HEK293T (cell line): ENCODE measurements at regions not wholly inside any gene's neighbourhood (a gene's known extent, or its start where the extent isn't known, plus 50 kb on each side); places are given as distances from the start of the nearest gene placed in this dataset.

Experiments used
- CTCF ChIA-PET: fragments of 350-600 bp; formaldehyde crosslinking; extraction: SDS; loops from one replicate; lab custom pipeline; 2021; ENCODE audit warnings: antibody characterized with exemption, inconsistent platforms; lab: Yijun Ruan, JAX
- POLR2A ChIA-PET: fragments of 350-600 bp; formaldehyde crosslinking; extraction: SDS; loops from one replicate; lab custom pipeline; 2020; ENCODE audit warnings: antibody characterized with exemption, inconsistent platforms; lab: Yijun Ruan, JAX
- DNase-seq: peaks from one replicate; pipeline ENCODE4 v3.0.0; 2012; ENCODE audit warnings: mixed read lengths; ENCODE audit errors: extremely low spot score
- ARNT ChIP-seq: fragments of 450-650 bp; IDR thresholded peaks from 2 replicates; pipeline ENCODE4 v1.6.1; 2017; ENCODE audit warnings: mild to moderate bottlenecking
- BHLHE40 ChIP-seq: fragments of 450-650 bp; IDR thresholded peaks from 2 replicates; pipeline ENCODE4 v1.6.1; 2016; ENCODE audit warnings: mild to moderate bottlenecking, moderate library complexity, borderline replicate concordance
- CTBP1 ChIP-seq: fragments of 450-650 bp; IDR thresholded peaks from 2 replicates; pipeline ENCODE4 v1.6.1; 2016; ENCODE audit warnings: borderline replicate concordance
- ELF4 ChIP-seq: fragments of 450-650 bp; IDR thresholded peaks from 2 replicates; pipeline ENCODE4 v1.6.1; 2017; ENCODE audit warnings: antibody characterized with exemption
- FOXA1 ChIP-seq: fragments of 450-650 bp; IDR thresholded peaks from 2 replicates; pipeline ENCODE4 v1.6.1; 2016; ENCODE audit warnings: mild to moderate bottlenecking
- FOXK2 ChIP-seq: fragments of 450-650 bp; IDR thresholded peaks from 2 replicates; pipeline ENCODE4 v1.6.1; 2016; ENCODE audit warnings: mild to moderate bottlenecking
- FOXM1 ChIP-seq: fragments of 450-650 bp; IDR thresholded peaks from 2 replicates; pipeline ENCODE4 v1.6.1; 2017; ENCODE audit warnings: mild to moderate bottlenecking, borderline replicate concordance
- HDGF ChIP-seq: fragments of 450-650 bp; IDR thresholded peaks from 2 replicates; pipeline ENCODE4 v1.6.1; 2017; ENCODE audit warnings: antibody characterized with exemption, borderline replicate concordance
- L3MBTL2 ChIP-seq: fragments of 450-650 bp; conservative IDR thresholded peaks from 2 replicates; pipeline ENCODE4 v1.6.1; 2016; ENCODE audit warnings: mild to moderate bottlenecking
- LEF1 ChIP-seq: fragments of 450-650 bp; IDR thresholded peaks from 2 replicates; pipeline ENCODE4 v1.6.1; 2017; ENCODE audit warnings: mild to moderate bottlenecking, borderline replicate concordance
- NFRKB ChIP-seq: fragments of 450-650 bp; IDR thresholded peaks from 2 replicates; pipeline ENCODE4 v1.6.1; 2016; ENCODE audit warnings: mild to moderate bottlenecking, moderate library complexity
- PKNOX1 ChIP-seq: fragments of 450-650 bp; IDR thresholded peaks from 2 replicates; pipeline ENCODE4 v1.6.1; 2016
- SP1 ChIP-seq: fragments of 450-650 bp; IDR thresholded peaks from 2 replicates; pipeline ENCODE4 v1.6.1; 2017
- SUZ12 ChIP-seq: fragments of 450-650 bp; IDR thresholded peaks from 2 replicates; pipeline ENCODE4 v1.6.1; 2016; ENCODE audit warnings: mild to moderate bottlenecking
- TARDBP ChIP-seq: fragments of 450-650 bp; IDR thresholded peaks from 2 replicates; pipeline ENCODE4 v1.6.1; 2016
- ZNF384 ChIP-seq: fragments of 450-650 bp; IDR thresholded peaks from 2 replicates; pipeline ENCODE4 v1.6.1; 2016

- CTCF ChIA-PET: interaction anchor here (0.8 kb wide), 1 partner anchor 16 kb away, joined by 3 read pairs; no protein-coding TSS in a partner anchor
- TF ChIP-seq PKNOX1: no peak
- TF ChIP-seq CTBP1: no peak
- no peak for TF ChIP-seq FOXK2
- no peak for TF ChIP-seq SUZ12
- TF ChIP-seq ELF4: no peak
- no peak for TF ChIP-seq ZNF384
- TF ChIP-seq TARDBP: no peak
- TF ChIP-seq FOXA1: no peak
- no peak for TF ChIP-seq FOXM1
- TF ChIP-seq ARNT: no peak
- no peak for TF ChIP-seq BHLHE40
- no peak for TF ChIP-seq LEF1
- TF ChIP-seq HDGF: no peak
- DNase-seq: no peak
- POLR2A ChIA-PET: no interaction called here
These were observed 554.3 kb downstream of the EPHA7 start for GRCh38 chr6:92864966-92865555.

DNA sequence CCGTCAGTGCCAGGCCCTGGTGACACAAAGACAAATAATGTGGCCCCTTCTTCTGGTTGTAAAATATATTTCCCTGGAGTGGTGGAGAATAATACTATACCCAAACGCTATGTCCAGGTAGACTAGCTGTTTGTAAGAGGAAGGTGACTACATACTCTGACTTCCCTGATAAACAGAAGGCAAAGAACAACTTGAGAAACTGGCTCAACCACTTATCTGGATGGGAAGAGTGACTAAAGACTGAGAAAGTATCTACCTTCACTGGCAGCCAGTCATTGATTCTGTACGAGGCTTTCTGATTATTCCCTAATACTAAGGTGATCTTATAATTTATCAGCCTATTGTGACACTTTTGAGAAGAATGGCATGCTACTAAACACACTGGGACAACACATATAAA, 569.7 kb downstream of the EPHA7 start:
- DNase-seq: no peak
- TF ChIP-seq FOXM1 (no peak), SUZ12 (no peak), LEF1 (no peak), PKNOX1 (no peak), BHLHE40 (no peak), FOXA1 (no peak), ARNT (no peak), HDGF (no peak), CTBP1 (no peak), NFRKB (no peak), ELF4 (no peak), FOXK2 (no peak), SP1 (no peak), L3MBTL2 (no peak), ZNF384 (no peak), TARDBP (no peak)
- POLR2A ChIA-PET: no interaction called here
- CTCF ChIA-PET: interaction anchor here (0.7 kb wide), 1 partner anchor 16 kb away, joined by 3 read pairs; no protein-coding TSS in a partner anchor

- POLR2A ChIA-PET: no interaction called here
- DNase-seq: no peak
- CTCF ChIA-PET: interaction anchor here (0.7 kb wide), 1 partner anchor 17 kb away, joined by 3 read pairs; no protein-coding TSS in a partner anchor
- no peak for TF ChIP-seq PKNOX1
- TF ChIP-seq FOXA1: no peak
- no peak for TF ChIP-seq ELF4
- TF ChIP-seq TARDBP: no peak
- TF ChIP-seq ZNF384: no peak
These were observed 570.5 kb downstream of the EPHA7 start for GRCh38 chr6:92848901-92849300.

DNA sequence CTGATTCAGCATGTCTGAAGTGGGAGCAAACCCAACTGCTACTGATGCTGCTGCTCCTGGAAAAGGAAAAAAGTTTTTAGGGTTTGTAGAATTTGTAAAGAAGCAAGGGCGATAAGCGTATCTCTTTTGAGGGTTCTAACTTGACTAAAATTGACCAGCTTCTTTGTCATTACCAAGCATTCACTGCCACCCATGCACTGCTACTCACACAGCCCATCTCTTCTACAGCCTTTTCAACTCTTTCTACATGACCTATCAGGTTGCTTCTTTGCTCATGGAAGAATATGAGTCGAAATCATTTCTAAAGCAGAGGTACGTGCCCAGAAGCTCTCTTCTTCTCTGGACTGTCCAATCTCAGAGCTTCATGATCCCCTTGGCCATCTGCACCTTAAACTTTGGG, 570.9 kb downstream of the EPHA7 start:
- DNase-seq: no peak
- POLR2A ChIA-PET: no interaction called here
- CTCF ChIA-PET: no interaction called here
- TF ChIP-seq SP1 (no peak), FOXA1 (no peak), ELF4 (no peak), HDGF (no peak), L3MBTL2 (no peak), ARNT (no peak), ZNF384 (no peak), BHLHE40 (no peak), SUZ12 (no peak), CTBP1 (no peak), TARDBP (no peak), NFRKB (no peak)

GRCh38 chr6:92847988-92848387, 571.4 kb downstream of the EPHA7 start:
- no peak for DNase-seq

More at GRCh38 chr6:92847988-92848387, 571.4 kb downstream of the EPHA7 start:
- CTCF ChIA-PET: no interaction called here
- POLR2A ChIA-PET: no interaction called here
- TF ChIP-seq ELF4 (no peak), FOXK2 (no peak), PKNOX1 (no peak), L3MBTL2 (no peak), FOXA1 (no peak), TARDBP (no peak), LEF1 (no peak), BHLHE40 (no peak), NFRKB (no peak), ZNF384 (no peak), FOXM1 (no peak), HDGF (no peak), CTBP1 (no peak), SUZ12 (no peak), SP1 (no peak)
